ENCODE measurements at regions not wholly inside any gene's neighbourhood (a gene's known extent, or its start where the extent isn't known, plus 50 kb on each side); places are given as distances from the start of the nearest gene placed in this dataset.

- Histone ChIP-seq H3K4me1 (ENCODE audit: control insufficient read depth, insufficient read depth, low read length) (no peaks in the 10 kb centered on the region), H3K27ac (ENCODE audit: control insufficient read depth, insufficient read depth) (no peak overlapping the region), H3K4me2 (ENCODE audit: control insufficient read depth, insufficient read depth) (no peak overlapping the region), H3K36me3 (ENCODE audit: control insufficient read depth in 2 of 2, insufficient read depth in 2 of 2, low read length in 1 of 2) (no peaks in the 10 kb centered on the region), H3K79me2 (ENCODE audit: control insufficient read depth, insufficient read depth, low read length) (no peaks in the 10 kb centered on the region), H4K20me1 (ENCODE audit: control insufficient read depth, insufficient read depth) (no peaks in the 10 kb centered on the region), H3K9me3 (replicated peaks; ENCODE audit: control insufficient read depth, insufficient read depth, low read length) (no peaks in the 10 kb centered on the region), H3K4me3 (no peak overlapping the region), H2AFZ (ENCODE audit: control insufficient read depth, low read depth, low read length) (no peak overlapping the region), H3K9ac (ENCODE audit: control insufficient read depth, insufficient read depth, low read length) (no peak overlapping the region), H3K27me3 (replicated peaks in 1 of 2; ENCODE audit: control insufficient read depth in 2 of 2, insufficient read depth in 2 of 2, low read length in 1 of 2) (no peaks in the 10 kb centered on the region; a peak in 1 of 4 replicates)
- ChIA-PET CTCF (interaction anchor here (1.1 kb wide), 1 partner anchor 74 kb away, joined by 3 read pairs; no protein-coding TSS in a partner anchor), SMC1A (ENCODE audit: uncharacterized antibody, unreplicated experiment) (interaction anchor here (0.6 kb wide), 1 partner anchor 9 kb away, joined by 3 read pairs; no protein-coding TSS in a partner anchor), RAD21 (ENCODE audit: unreplicated experiment) (no interaction called here), POLR2A (no interaction called here)
- TF ChIP-seq ASH2L (IDR thresholded peaks at IDR 0.05; ENCODE audit: borderline replicate concordance, low read depth) (no peak), LARP7 (IDR thresholded peaks at IDR 0.05) (no peak), IKZF2 (IDR thresholded peaks at IDR 0.05) (no peak), IRF5 (IDR thresholded peaks at IDR 0.05; ENCODE audit: borderline replicate concordance) (no peak), JUNB (IDR thresholded peaks at IDR 0.05) (no peak), ZNF207 (IDR thresholded peaks at IDR 0.05; ENCODE audit: borderline replicate concordance) (no peak), RAD51 (IDR thresholded peaks at IDR 0.05) (no peak), CBFB (IDR thresholded peaks at IDR 0.05; ENCODE audit: low read depth) (no peak), NR2C2 (IDR thresholded peaks at IDR 0.05; ENCODE audit: borderline replicate concordance, control insufficient read depth, insufficient read length, low read depth) (no peak), ZNF622 (IDR thresholded peaks at IDR 0.05) (no peak)
- TF ChIP-seq, protein P1, sequence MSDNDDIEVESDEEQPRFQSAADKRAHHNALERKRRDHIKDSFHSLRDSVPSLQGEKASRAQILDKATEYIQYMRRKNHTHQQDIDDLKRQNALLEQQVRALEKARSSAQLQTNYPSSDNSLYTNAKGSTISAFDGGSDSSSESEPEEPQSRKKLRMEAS (IDR thresholded peaks at IDR 0.05; ENCODE audit: low read depth, low read length), result no peak
- TF ChIP-seq, protein P2, sequence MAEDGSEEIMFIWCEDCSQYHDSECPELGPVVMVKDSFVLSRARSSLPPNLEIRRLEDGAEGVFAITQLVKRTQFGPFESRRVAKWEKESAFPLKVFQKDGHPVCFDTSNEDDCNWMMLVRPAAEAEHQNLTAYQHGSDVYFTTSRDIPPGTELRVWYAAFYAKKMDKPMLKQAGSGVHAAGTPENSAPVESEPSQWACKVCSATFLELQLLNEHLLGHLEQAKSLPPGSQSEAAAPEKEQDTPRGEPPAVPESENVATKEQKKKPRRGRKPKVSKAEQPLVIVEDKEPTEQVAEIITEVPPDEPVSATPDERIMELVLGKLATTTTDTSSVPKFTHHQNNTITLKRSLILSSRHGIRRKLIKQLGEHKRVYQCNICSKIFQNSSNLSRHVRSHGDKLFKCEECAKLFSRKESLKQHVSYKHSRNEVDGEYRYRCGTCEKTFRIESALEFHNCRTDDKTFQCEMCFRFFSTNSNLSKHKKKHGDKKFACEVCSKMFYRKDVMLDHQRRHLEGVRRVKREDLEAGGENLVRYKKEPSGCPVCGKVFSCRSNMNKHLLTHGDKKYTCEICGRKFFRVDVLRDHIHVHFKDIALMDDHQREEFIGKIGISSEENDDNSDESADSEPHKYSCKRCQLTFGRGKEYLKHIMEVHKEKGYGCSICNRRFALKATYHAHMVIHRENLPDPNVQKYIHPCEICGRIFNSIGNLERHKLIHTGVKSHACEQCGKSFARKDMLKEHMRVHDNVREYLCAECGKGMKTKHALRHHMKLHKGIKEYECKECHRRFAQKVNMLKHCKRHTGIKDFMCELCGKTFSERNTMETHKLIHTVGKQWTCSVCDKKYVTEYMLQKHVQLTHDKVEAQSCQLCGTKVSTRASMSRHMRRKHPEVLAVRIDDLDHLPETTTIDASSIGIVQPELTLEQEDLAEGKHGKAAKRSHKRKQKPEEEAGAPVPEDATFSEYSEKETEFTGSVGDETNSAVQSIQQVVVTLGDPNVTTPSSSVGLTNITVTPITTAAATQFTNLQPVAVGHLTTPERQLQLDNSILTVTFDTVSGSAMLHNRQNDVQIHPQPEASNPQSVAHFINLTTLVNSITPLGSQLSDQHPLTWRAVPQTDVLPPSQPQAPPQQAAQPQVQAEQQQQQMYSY (CRISPR knock-in tag; IDR thresholded peaks at IDR 0.05), result no peak
- TF ChIP-seq, protein P3, sequence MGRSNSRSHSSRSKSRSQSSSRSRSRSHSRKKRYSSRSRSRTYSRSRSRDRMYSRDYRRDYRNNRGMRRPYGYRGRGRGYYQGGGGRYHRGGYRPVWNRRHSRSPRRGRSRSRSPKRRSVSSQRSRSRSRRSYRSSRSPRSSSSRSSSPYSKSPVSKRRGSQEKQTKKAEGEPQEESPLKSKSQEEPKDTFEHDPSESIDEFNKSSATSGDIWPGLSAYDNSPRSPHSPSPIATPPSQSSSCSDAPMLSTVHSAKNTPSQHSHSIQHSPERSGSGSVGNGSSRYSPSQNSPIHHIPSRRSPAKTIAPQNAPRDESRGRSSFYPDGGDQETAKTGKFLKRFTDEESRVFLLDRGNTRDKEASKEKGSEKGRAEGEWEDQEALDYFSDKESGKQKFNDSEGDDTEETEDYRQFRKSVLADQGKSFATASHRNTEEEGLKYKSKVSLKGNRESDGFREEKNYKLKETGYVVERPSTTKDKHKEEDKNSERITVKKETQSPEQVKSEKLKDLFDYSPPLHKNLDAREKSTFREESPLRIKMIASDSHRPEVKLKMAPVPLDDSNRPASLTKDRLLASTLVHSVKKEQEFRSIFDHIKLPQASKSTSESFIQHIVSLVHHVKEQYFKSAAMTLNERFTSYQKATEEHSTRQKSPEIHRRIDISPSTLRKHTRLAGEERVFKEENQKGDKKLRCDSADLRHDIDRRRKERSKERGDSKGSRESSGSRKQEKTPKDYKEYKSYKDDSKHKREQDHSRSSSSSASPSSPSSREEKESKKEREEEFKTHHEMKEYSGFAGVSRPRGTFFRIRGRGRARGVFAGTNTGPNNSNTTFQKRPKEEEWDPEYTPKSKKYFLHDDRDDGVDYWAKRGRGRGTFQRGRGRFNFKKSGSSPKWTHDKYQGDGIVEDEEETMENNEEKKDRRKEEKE (IDR thresholded peaks at IDR 0.05), result no peak
- in situ Hi-C loops (cut with MboI) (no loop called here), intact Hi-C loops (cut with micrococcal nuclease; ENCODE audit: unreplicated experiment) (no loop called here)
- no TSS peak for BruUV-seq (replicated peaks)
- DNase-seq (ENCODE audit: low read depth, low spot score) (no peak), ATAC-seq (no peak), FAIRE-seq (no peak)
- 44% methylated on average over 7 of the region's 7 CpGs for WGBS (ENCODE audit: insufficient coverage, insufficient replicate concordance, low lambda C conversion rate, missing lambda C conversion rate)
Observed at GRCh38 chr3:102599819-102600576, 165.2 kb downstream of the ZPLD1 start.
